Gastrocnemius medialis (tissue), 4 donors: ENCODE measurements at regions not wholly inside any gene's neighbourhood (a gene's known extent, or its start where the extent isn't known, plus 50 kb on each side); places are given as distances from the start of the nearest gene placed in this dataset.

ENCODE experiments used
- ATAC-seq, 2 donors: fragments of 150-250 bp; one replicate each; pipeline ENCODE4 v1.9.1; 2016
- DNase-seq, 2 donors: peaks; one replicate each; pipeline ENCODE4 v3.0.0-alpha.2; 2019
- H3K27ac ChIP-seq, 4 donors: fragments of 200-600 bp; sonication (generic); 1 replicate in 1 of 4; 2 replicates in 3 of 4; pipeline ENCODE4 v1.5.1; 2016 to 2018; ENCODE audit warnings: mild to moderate bottlenecking in 2 of 4, moderate library complexity in 1 of 4
- H3K27me3 ChIP-seq, 3 donors: fragments of 200-600 bp; sonication (generic) in 2 of 3; 1 replicate in 1 of 3; 2 replicates in 2 of 3; pipeline versions ENCODE4 v1.5.1 to v1.6.0; 2016 to 2019; ENCODE audit warnings: mild to moderate bottlenecking in 1 of 3, moderate library complexity in 1 of 3
- H3K36me3 ChIP-seq, 2 donors: fragments of 200-600 bp; sonication (generic) in 1 of 2; one replicate each; pipeline ENCODE4 v1.5.1; 2017 to 2018
- H3K4me1 ChIP-seq, 2 donors: fragments of 200-600 bp; sonication (generic) in 1 of 2; one replicate each; pipeline ENCODE4 v1.5.1; 2016 to 2017; ENCODE audit warnings: mild to moderate bottlenecking in 2 of 2
- H3K4me3 ChIP-seq, 4 donors: fragments of 200-600 bp; sonication (generic) in 3 of 4; 1 replicate in 1 of 4; 2 replicates in 3 of 4; pipeline ENCODE4 v1.5.1; 2016 to 2019; ENCODE audit warnings: mild to moderate bottlenecking in 2 of 4
- H3K9me3 ChIP-seq, 3 donors: fragments of 200-600 bp; sonication (generic) in 2 of 3; 1 replicate in 1 of 3; 2 replicates in 2 of 3; pipeline ENCODE4 v1.5.1; 2016 to 2019
- CTCF ChIP-seq, 5 experiments: fragments of 450-650 bp in 3 of 5; fragments of 200-600 bp in 2 of 5; sonication (generic) in 2 of 5; IDR thresholded peaks in 4 of 5; conservative IDR thresholded peaks in 1 of 5; 1 replicate in 4 of 5; 2 replicates in 1 of 5; pipeline ENCODE4 v1.5.1; 2016 to 2019; ENCODE audit warnings: antibody characterized with exemption in 5 of 5, mild to moderate bottlenecking in 3 of 5, moderate library complexity in 3 of 5
- POLR2A ChIP-seq, 2 donors: fragments of 450-650 bp; IDR thresholded peaks; one replicate each; pipeline ENCODE4 v1.6.1; 2017; ENCODE audit warnings: antibody characterized with exemption in 2 of 2, mild to moderate bottlenecking in 2 of 2, moderate library complexity in 2 of 2
- in situ Hi-C, 4 donors: fragments of 200-750 bp; cut with MboI; loops; one replicate each; pipeline versions ENCODE4 v1.15.0 to v1.8.0; 2017; ENCODE audit warnings: low sequenced_read_pairs in 4 of 4
- intact Hi-C: fragments of 100-400 bp; cut with DNase I; formaldehyde crosslinking; loops from one replicate; pipeline ENCODE4 v1.15.1; 2023; ENCODE audit warnings: low total_unique reads

- intact Hi-C loops (no loop called here), in situ Hi-C loops (no loop called here)
- TF ChIP-seq POLR2A (IDR thresholded peaks at IDR 0.05) (no peak), CTCF (IDR thresholded peaks at IDR 0.05 in 4 of 5, conservative IDR thresholded peaks at IDR 0.05 in 1 of 5) (no peak)
- no peak overlapping the region for H3K4me3 ChIP-seq
- H3K9me3 ChIP-seq, result no peaks in the 10 kb centered on the region
- ATAC-seq, result no peak
- H3K27me3 ChIP-seq, result peaks cover 0 to 16% (median 2%) of the 10 kb centered on the region in 3 donors
- no peak for DNase-seq
- peaks cover 7 to 15% of the 10 kb centered on the region in 2 donors for H3K4me1 ChIP-seq
- H3K36me3 ChIP-seq, result no peaks in the 10 kb centered on the region
- H3K27ac ChIP-seq, result no peak overlapping the region
These were observed 59.9 kb upstream of the ECHDC3 start for GRCh38 chr10:11682267-11682683.

- intact Hi-C loops (no loop called here), in situ Hi-C loops (no loop called here)
- H3K9me3 ChIP-seq, result no peaks in the 10 kb centered on the region
These were observed 61.7 kb upstream of the ECHDC3 start for GRCh38 chr10:11680496-11680895.

GRCh38 chr10:11679946-11680345 lies 62.2 kb upstream of the ECHDC3 start:
- in situ Hi-C loops, result no loop called here
- peaks cover 0 to 6% of the 10 kb centered on the region in 2 donors for H3K4me1 ChIP-seq

More at GRCh38 chr10:11680496-11680895, 61.7 kb upstream of the ECHDC3 start:
- no peak overlapping the region for H3K27ac ChIP-seq
- peaks cover 3 to 12% of the 10 kb centered on the region in 2 donors for H3K4me1 ChIP-seq
- DNase-seq (no peak), ATAC-seq (no peak)
- H3K4me3 ChIP-seq, result no peak overlapping the region
- TF ChIP-seq POLR2A (IDR thresholded peaks at IDR 0.05) (no peak), CTCF (IDR thresholded peaks at IDR 0.05 in 4 of 5, conservative IDR thresholded peaks at IDR 0.05 in 1 of 5) (no peak)
- H3K36me3 ChIP-seq, result no peaks in the 10 kb centered on the region
- peaks cover 0 to 16% (median 3%) of the 10 kb centered on the region in 3 donors for H3K27me3 ChIP-seq

GRCh38 chr10:11678074-11678793 lies 63.9 kb upstream of the ECHDC3 start:
- ATAC-seq, result no peak
- no peak for TF ChIP-seq POLR2A (IDR thresholded peaks at IDR 0.05)
- TF ChIP-seq CTCF (IDR thresholded peaks at IDR 0.05 in 4 of 5, conservative IDR thresholded peaks at IDR 0.05 in 1 of 5), result no peak

More at GRCh38 chr10:11679946-11680345, 62.2 kb upstream of the ECHDC3 start:
- intact Hi-C loops, result no loop called here
- H3K9me3 ChIP-seq, result no peaks in the 10 kb centered on the region
- H3K27me3 ChIP-seq, result peaks cover 0 to 16% (median 3%) of the 10 kb centered on the region in 3 donors
- no peak overlapping the region for H3K4me3 ChIP-seq
- no peak overlapping the region for H3K27ac ChIP-seq
- H3K36me3 ChIP-seq, result no peaks in the 10 kb centered on the region
- ATAC-seq (no peak), DNase-seq (no peak)
- TF ChIP-seq CTCF (IDR thresholded peaks at IDR 0.05 in 4 of 5, conservative IDR thresholded peaks at IDR 0.05 in 1 of 5) (no peak), POLR2A (IDR thresholded peaks at IDR 0.05) (no peak)

More at GRCh38 chr10:11678074-11678793, 63.9 kb upstream of the ECHDC3 start:
- Histone ChIP-seq H3K36me3 (no peaks in the 10 kb centered on the region), H3K27me3 (peaks cover 0 to 10% (median 3%) of the 10 kb centered on the region in 3 donors), H3K4me1 (no peaks in the 10 kb centered on the region), H3K4me3 (no peak overlapping the region), H3K9me3 (no peaks in the 10 kb centered on the region), H3K27ac (no peak overlapping the region)
- no peak for DNase-seq
- in situ Hi-C loops (no loop called here), intact Hi-C loops (no loop called here)
